C4-2B (cell line): ENCODE measurements at regions not wholly inside any gene's neighbourhood (a gene's known extent, or its start where the extent isn't known, plus 50 kb on each side); places are given as distances from the start of the nearest gene placed in this dataset.

Experiments
- H3K27ac ChIP-seq: fragments of 450-650 bp; 2 replicates; pipeline ENCODE4 v1.5.1; 2017
- ZFX ChIP-seq: fragments of 450-650 bp; IDR thresholded peaks from 2 replicates; pipeline ENCODE4 v1.6.1; 2017
- TF ChIP-seq, protein P1 (sequence below): fragments of 450-650 bp; conservative IDR thresholded peaks from 2 replicates; pipeline ENCODE4 v1.5.1; 2017; ENCODE audit warnings: mild to moderate bottlenecking

DNA sequence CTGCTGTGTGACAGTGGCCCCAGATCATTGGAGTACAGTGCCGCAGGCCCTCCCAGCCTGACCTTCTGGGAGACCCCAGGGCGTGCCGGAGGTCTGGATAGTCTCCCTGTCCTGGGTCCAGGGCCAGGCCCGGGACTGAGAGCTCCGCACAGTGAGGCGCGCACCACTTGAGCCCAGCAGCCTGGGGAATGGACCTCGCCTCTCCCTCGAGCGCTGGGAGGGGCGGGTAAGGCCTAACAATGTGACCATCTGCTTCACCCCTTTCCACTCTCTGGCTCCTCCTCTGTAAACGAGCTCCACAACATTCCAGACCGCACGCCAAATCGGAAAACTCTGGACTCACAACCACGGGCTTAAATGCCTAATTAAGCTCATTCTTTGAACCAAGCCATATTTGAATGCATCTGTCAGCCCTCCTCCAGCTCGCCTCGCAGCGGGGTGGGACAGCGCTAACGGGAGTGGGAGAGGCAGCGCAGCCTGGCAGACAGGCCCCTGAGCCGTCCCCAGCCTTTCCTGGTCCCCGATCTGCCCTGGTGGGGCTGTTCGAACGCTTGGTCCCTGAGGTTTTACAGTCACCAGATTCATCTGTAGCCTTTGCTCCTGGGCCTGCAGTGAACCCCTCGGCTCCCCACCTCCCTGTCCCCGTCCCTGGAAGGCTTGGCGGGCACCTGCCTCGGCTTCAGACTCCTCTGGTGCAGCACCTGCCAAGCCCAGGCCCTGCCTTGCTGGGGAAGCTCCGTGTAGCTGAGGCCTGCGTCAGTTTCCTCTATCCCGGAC is 120.7 kb upstream of the VSTM2B start:
- TF ChIP-seq ZFX = no peak
- TF ChIP-seq, protein P1, sequence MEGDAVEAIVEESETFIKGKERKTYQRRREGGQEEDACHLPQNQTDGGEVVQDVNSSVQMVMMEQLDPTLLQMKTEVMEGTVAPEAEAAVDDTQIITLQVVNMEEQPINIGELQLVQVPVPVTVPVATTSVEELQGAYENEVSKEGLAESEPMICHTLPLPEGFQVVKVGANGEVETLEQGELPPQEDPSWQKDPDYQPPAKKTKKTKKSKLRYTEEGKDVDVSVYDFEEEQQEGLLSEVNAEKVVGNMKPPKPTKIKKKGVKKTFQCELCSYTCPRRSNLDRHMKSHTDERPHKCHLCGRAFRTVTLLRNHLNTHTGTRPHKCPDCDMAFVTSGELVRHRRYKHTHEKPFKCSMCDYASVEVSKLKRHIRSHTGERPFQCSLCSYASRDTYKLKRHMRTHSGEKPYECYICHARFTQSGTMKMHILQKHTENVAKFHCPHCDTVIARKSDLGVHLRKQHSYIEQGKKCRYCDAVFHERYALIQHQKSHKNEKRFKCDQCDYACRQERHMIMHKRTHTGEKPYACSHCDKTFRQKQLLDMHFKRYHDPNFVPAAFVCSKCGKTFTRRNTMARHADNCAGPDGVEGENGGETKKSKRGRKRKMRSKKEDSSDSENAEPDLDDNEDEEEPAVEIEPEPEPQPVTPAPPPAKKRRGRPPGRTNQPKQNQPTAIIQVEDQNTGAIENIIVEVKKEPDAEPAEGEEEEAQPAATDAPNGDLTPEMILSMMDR = no peak
- H3K27ac ChIP-seq = no peak overlapping the region

DNA sequence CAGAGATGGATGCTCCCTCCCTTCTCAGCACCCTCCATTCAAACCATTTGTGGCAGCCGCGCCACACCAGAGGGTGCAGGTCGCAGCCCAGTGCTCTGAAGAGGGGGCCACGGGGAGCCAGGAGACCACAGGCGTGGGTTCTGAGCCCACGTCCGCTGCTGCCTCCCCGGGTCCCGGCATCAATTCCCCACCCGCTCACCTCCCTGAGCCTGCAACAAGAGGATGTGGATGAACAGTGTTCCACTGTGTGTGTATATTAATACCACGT is 120.1 kb upstream of the VSTM2B start:
- no peak overlapping the region for H3K27ac ChIP-seq
- TF ChIP-seq, protein P1 = no peak
- TF ChIP-seq ZFX = no peak

DNA sequence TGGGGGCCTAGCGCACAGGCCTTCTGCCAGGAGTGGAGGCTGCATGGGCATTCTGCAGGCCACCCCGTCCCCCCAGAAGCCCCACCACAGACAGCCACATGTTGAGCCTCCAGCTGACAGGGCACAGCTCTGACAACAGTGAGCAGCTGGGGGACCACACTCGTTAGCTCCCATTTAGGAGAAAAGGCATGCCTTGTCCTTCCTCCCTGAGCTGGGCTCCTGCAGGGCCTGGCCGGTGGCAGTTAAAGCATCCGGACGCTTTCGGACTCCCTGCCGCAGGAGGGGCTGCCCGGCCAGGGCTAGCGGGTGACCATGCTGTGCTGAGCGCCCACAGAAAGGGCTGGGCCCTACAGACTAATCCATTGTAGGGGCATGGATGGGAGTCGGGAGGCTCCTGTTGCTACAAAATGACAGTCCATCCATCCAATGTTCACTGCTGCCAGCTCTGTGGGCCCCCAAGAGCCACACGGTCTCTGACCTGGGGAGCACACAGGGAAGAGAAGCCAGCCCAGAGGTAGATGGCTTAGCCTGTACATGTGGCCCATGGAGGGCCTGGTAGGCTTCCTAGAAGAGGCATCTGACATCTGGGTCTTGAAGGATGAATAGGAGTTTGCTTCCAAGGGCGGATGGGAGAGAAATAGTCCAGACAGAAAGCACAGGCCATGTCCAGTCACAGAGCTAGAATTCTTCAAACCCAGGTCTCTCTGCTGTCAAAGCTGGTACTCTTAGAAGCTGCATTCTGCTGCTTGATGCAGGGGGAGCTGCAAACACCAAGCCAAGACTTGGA is 116.5 kb upstream of the VSTM2B start:
- no peak for TF ChIP-seq ZFX
- TF ChIP-seq, protein P1 = no peak

DNA sequence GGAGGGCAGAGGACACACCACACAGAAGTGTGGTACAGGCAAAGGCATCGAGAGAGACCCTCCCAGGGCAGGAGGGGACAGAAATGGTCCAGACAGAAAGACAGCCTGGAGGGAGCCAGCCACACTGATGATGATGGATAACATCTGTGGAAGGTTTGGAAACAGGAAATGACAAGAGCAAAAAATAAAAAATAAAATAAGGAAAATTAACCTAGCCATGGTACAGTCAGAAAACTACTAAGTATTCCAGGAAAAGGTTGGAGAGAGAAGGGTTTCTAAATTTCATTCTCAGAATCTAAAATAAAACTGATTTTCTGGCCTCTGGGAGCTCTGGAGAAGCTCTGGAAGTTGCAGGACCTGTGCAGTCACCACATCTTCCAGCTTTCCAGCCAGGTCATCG is 115.2 kb upstream of the VSTM2B start:
- TF ChIP-seq, protein P1 = no peak
- TF ChIP-seq ZFX = no peak
- H3K27ac ChIP-seq = no peak overlapping the region

More for the DNA sequence above, 116.5 kb upstream of the VSTM2B start:
- no peak overlapping the region for H3K27ac ChIP-seq

DNA sequence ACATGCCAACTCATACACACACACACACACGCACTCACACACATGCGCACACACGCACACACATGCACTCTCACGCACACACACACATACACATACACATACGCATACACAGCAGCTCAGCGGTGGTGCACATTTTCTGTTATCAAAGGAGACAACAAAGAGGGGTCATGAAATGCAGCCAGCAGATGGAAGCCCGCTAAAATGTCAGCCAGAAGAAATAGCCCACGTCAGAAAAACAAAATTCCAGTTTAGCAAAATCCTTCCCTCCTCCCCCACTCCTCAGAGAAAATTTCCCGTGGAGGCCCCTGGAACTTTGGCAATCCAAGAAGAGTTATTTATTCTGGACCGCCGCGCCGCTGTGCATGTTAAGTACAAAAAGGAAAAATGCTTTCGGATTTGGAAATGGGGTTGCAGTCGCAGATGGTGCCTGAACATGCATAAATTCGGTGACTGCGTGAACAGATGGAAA is 114.6 kb upstream of the VSTM2B start:
- no peak overlapping the region for H3K27ac ChIP-seq
- TF ChIP-seq ZFX = no peak
- TF ChIP-seq, protein P1 = no peak

DNA sequence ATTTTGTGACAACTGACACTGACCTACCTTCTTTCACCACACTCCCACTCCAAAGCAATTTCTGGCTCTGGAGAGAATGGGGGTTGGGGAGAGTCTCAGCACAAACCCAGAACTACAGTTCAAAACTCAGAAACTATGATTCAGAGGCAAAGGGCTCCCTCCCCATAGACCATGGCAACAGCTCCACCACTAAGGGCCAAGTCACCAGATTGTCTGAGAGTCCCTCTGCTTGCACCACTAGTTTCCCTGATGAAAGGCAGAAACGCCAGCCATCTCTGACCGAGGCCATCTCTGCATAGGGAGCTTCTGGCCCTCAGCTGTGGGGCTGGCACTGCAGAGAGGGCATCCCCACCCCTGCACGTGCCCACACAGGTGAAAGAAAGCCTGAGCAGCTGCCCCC is 112.4 kb upstream of the VSTM2B start:
- no peak overlapping the region for H3K27ac ChIP-seq
- TF ChIP-seq ZFX = no peak
- TF ChIP-seq, protein P1 = no peak

DNA sequence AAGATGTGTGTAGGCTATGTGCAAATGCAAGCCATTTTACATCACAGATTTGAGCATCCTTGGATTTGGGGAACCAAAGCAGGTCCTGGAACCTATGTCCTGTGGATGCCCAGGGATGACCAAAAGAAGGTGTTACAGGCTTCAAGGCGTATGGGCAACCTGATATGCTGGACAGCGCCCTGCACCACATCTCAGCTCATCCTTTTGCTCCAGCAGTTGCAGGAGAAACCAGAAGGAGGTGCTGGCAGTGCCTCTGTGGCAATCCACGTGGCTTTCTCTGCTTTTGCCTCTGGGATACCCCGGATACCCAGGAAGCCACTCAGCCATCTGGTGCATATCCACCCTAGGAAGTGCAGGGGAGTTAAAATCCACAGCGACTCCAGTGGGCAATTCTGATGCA is 110.3 kb upstream of the VSTM2B start:
- no peak overlapping the region for H3K27ac ChIP-seq
- TF ChIP-seq ZFX = no peak
- TF ChIP-seq, protein P1 = no peak
